GM19099 (cell line): ENCODE measurements at regions not wholly inside any gene's neighbourhood (a gene's known extent, or its start where the extent isn't known, plus 50 kb on each side); places are given as distances from the start of the nearest gene placed in this dataset.

Source experiments
- POLR2A ChIP-seq: IDR thresholded peaks from 3 replicates; pipeline ENCODE4 v1.6.1; 2011; ENCODE audit warnings: low read depth; ENCODE audit not compliant: insufficient read length; ENCODE audit errors: extremely low read depth

DNA sequence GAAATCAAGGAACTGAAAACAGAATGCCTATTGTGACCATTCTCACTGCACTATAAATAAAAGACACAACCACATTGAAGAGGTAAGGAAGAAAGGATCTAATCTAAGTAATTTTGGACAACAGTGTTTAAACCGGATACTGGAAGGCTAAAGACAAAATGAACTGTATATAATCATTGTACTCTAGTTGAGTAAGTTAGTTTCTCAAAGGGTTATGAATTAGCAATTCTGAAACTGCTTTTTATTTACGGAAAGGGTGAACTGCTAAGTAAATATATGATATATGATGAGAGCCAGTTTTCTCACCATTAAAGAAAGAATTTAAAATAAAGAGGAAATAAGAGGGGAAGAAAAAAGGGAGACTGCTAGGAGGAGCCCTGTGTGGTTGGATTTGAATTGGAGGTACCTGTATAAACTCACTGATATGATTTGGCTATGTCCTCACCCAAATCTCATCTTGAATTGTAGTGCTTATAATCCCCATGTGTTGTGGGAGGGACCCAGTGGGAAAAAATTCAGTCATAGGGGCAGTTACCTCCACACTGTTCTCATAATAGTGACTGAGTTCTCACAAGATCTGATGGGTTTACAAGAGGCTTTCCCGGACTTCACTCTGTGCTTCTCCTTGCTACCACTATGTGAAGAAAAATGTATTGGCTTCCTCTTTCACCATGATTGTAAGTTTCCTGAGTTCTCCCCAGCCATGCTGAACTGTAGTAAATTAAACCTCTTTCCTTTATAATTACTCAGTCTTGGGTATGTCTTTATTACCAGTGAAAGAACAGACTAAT lies 607.7 kb downstream of the PYDC2 start:
- no peak for TF ChIP-seq POLR2A

DNA sequence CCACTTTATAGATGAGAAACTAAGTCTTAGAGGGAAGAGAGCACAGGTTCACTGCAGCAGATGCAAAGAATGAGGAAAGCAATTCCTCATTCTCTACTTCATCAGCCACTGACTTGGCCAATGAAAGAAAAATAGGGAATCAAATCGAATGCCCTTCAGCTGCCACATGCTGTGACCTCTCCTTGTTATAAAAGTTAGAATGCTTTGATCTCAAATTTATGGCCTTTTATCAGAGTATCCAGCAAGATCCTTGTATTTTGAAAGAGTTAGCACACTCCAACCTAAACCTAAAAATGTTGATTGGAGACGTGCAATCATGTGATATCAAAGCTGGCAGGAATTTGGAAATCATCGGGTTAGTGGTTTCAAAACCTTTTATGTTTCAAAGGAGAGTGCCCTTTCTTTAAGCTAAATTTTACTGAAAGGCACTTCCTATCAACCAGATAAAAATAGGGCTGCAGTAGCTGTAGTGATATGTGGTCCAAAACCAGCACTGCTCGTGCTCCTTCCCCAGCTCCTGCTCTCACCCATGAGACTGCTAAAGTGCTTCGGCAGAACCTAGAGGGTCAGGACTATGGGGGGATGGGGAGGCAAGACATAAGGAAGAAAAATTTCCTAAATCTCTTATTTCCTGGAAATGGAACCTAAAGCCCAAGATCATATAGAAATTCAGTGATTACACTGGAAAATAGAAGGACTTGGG lies 617.0 kb downstream of the PYDC2 start:
- no peak for TF ChIP-seq POLR2A

DNA sequence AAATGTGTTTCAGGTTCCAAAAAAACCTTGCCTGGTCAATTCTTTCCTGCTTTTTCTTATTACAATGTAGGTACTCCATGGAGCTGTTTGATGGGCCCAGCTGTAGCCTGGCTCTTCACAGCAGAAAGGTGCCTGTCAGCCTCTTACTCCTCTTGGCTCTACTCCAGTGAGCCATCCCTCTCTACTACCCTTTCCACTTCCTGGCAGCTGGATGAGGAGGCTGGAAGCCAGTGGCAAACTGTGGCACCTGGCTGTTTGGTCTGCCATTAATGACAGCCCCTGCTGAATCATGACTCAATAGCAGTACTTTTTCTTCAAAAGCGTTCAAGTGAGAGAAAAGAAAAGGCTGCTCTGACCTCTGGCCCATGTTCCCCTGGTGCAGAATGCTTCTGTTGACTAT lies 618.1 kb downstream of the PYDC2 start:
- TF ChIP-seq POLR2A: no peak

DNA sequence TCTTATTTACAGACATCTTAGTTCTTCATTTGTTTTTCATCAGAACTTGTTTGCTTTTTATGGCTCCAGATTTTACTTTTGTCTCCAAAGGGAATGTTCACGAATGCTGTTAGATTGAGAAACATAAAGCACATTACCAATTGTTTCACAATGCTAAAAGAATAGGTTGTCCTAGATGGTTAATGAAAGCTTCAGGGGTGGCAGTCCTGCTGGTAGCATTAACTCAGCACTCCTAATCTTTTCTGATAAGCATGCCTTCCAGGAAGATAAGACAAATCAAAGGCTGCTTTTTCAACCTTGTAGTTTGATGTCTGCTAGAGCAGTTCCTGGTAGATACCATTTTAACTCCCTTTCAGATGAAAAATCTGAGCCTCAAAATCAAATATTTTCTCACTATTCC lies 619.4 kb downstream of the PYDC2 start:
- no peak for TF ChIP-seq POLR2A

DNA sequence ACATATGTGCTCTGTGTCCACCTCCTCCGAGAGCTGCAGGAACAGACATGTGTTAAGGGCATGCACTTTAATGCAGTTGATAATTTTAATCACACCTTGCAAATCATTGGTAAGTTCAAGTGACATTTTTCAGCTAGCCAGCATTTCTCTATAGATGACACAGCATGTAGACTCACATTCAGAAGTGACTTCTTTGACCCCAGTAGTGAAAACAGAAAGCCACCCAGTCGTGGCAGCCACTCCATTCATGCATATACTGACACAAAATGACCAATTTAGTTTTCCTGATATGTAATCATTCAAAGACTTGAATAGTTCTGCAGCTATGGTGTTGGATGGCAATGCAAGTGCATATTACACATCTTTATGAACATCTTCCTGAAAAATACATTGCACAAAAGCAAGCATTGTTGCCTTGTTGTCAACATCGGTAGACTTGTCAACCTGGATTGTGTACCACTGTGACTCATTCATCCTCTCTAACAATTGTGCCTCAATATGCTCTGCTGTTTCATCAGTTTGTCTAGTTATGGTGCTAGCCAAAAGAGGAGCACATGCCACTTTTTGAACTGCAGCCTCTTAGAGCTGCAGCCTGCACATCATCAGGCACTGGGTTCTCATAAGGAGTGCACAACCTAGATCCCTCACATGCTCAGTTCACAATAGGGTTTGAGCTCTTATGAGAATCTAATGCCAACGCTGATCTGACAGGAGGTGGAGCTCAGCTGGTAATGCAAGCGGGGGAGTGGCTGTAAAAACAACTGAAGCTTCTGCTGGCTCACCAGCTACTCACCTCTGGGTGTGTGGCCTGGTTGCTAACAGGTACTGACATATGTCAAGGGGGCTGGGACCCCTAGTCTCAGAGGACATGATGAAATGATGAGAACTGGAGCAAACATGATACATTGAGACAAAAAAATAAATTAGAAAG lies 622.0 kb downstream of the PYDC2 start:
- TF ChIP-seq POLR2A: no peak
